ENCODE measurements at regions not wholly inside any gene's neighbourhood (a gene's known extent, or its start where the extent isn't known, plus 50 kb on each side); places are given as distances from the start of the nearest gene placed in this dataset.
"Not testable (repeated sequence)": the region's sequence is repeated elsewhere in the genome, so short reads cannot be mapped to it uniquely, and the experiment has no call there.

DNA sequence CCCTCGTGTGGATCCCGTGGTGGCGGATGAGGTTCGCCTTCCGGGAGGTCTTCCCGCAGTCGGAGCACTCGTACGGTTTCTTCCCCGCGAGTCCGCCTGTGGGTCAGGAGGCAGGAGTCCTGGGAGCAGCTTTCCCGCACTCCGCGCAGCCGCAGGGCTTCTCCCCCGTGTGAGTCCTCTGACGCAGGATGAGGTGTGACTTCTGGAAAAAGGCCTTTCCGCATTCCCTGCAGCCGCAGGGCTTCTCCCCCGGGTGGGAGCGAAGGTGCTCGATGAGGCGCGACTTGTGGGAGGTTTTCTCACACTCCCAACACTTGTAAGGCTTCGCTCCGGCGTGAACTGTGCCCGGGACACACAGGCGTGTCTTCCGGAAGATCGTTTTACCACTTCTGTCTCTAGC, 68.8 kb upstream of the WIPI2 start:
- H3K36me3 Mint-ChIP-seq (ENCODE audit: low read depth); DNase-seq; H3K27me3 Mint-ChIP-seq; H3K9me3 Mint-ChIP-seq; H3K27ac Mint-ChIP-seq; POLR2A ChIA-PET; H3K4me1 Mint-ChIP-seq; CTCF ChIA-PET; H3K4me3 Mint-ChIP-seq: not testable (repeated sequence)

DNA sequence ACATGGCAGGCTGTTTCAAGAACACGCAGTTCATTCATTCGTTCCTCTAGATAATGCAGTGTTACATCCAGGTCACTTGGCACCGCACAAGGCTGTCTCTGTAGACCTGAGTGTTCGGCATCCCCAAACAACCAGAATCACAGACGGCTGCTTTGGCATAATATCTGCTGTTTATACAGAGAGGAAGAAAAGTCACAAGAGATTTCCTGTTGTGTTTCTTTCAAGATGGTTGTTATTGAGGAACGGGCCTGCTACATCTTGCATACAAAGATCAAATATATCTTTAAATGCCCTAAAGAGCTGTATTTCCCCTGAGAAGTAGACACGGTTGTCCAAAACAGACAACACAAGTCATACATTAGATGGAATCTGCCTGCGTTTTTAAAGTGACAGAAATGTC, 58.8 kb upstream of the WIPI2 start:
- Mint-ChIP-seq H3K27me3 (peaks cover 10% of the 10 kb centered on the region), H3K27ac (peak overlapping the region; percentile 12)
- CTCF ChIA-PET = interaction anchor here (0.8 to 2.9 kb wide), 2 partner anchors 8 to 157 kb away, joined by 3 to 12 read pairs; no protein-coding TSS in a partner anchor

DNA sequence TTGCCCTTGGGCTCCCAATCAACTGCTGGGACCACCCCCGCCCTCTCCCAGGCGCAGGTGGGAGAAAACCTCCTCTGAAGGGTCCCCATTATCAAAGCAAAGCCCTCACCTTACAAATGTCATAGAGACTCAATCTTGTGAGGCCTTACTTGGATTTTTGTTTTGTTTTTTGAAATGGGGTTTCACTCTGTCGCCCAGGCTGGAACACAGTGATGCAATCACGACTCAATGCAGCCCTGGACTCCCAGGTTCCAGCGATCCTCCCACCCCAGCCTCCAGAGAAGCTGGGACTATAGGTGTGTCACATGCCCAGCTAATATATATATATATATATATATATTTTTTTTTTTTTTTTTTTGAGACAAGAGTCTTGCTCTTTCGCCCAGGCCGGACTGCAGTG, 57.5 kb upstream of the WIPI2 start:
- CTCF ChIA-PET = interaction anchor here (0.6 to 1.2 kb wide), 2 partner anchors 158 to 553 kb away, joined by 3 read pairs; no protein-coding TSS in a partner anchor
- Mint-ChIP-seq H3K4me3 (no peak overlapping the region), H3K36me3 (ENCODE audit: low read depth) (peaks cover 3% of the 10 kb centered on the region), H3K4me1 (peaks cover 35% of the 10 kb centered on the region), H3K27me3 (peaks cover 8% of the 10 kb centered on the region), H3K27ac (no peak overlapping the region), H3K9me3 (no peaks in the 10 kb centered on the region)
- no peak for DNase-seq
- POLR2A ChIA-PET = no interaction called here

More for the DNA sequence above, 58.8 kb upstream of the WIPI2 start:
- H3K4me1 Mint-ChIP-seq = peaks cover 35% of the 10 kb centered on the region
- H3K36me3 Mint-ChIP-seq (ENCODE audit: low read depth); POLR2A ChIA-PET; DNase-seq; H3K9me3 Mint-ChIP-seq; H3K4me3 Mint-ChIP-seq: not testable (repeated sequence)

DNA sequence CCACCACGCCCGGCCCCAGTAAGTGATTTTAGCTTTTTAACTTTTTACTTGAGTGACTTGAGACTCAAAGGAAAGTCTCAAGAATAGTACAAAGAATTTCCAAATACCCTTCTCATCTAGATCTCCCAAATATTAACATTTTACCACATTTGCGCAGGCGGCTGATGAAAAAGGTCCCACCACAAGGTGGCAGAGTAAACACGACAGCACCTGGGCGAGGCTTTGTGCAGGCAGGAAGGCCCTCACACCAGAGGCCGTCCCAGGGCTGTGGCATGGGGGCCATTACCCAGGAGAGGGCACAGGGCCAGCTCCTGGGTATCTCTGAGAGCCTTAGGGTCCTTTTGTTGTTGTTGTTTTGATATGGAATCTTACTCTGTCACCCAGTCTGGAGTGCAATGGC, 50.0 kb upstream of the WIPI2 start:
- Mint-ChIP-seq H3K27me3 (peaks cover 12% of the 10 kb centered on the region), H3K36me3 (ENCODE audit: low read depth) (no peaks in the 10 kb centered on the region), H3K4me1 (peaks cover 14% of the 10 kb centered on the region), H3K27ac (no peak overlapping the region), H3K9me3 (no peaks in the 10 kb centered on the region), H3K4me3 (no peak overlapping the region)
- DNase-seq = peak; percentile 39
- ChIA-PET POLR2A (no interaction called here), CTCF (interaction anchor here (0.7 to 2.2 kb wide), 4 partner anchors 10 to 29 kb away, joined by 3 to 12 read pairs (median 4); no protein-coding TSS in a partner anchor)
